HG02973 (cell line): ENCODE measurements at regions not wholly inside any gene's neighbourhood (a gene's known extent, or its start where the extent isn't known, plus 50 kb on each side); places are given as distances from the start of the nearest gene placed in this dataset.
A peak's percentile ranks its signal among the peaks of the same experiment; 100 is the strongest.
"Not testable (repeated sequence)": the region's sequence is repeated elsewhere in the genome, so short reads cannot be mapped to it uniquely, and the experiment has no call there.

Experiments
- ATAC-seq: cut with Tn5 transposase; IDR thresholded peaks from one replicate; pipeline ENCODE4 v1.9.1; 2021; ENCODE audit warnings: moderate library complexity; ENCODE audit not compliant: unreplicated experiment

GRCh38 chr14:42555365-42555764, 948.7 kb downstream of the LRFN5 start:
- no peak for ATAC-seq

DNA sequence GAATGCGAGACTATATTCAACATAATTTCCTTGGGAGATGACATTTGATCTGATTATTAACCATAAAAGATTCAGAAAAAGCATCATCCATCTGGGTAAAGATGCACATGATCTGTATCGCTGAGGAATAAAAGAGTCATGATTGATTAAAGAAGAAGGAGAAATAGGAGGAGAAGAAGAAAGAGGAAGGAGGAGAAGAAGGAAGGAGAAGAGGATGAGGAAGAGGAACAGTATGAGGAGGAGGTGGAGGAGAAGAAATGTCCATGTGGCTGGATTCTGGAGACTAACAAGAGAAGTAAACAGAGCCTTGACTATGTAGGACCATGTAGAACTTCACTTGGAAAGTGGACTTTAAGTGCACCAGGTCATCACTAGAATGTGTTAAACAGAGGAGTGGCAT, 947.4 kb downstream of the LRFN5 start:
- no peak for ATAC-seq

DNA sequence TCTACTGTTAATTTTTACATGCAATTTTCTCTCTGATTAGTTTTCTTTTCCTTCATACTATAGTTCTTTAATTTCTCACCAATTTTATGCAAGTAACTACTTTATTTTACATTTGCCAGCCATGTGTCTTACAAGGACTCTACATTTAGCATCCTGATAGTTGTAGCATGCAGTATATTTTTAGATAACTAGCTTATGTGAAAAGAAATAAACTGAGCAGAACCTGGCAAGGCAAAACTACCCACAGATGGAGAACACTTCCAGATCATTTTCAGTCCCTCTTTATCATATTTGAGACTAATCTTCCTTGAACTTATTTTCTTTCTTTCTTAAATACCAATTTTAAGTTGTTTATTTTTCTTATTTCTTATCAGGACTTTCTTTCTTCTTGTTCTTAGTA, 943.6 kb downstream of the LRFN5 start:
- ATAC-seq: no peak

DNA sequence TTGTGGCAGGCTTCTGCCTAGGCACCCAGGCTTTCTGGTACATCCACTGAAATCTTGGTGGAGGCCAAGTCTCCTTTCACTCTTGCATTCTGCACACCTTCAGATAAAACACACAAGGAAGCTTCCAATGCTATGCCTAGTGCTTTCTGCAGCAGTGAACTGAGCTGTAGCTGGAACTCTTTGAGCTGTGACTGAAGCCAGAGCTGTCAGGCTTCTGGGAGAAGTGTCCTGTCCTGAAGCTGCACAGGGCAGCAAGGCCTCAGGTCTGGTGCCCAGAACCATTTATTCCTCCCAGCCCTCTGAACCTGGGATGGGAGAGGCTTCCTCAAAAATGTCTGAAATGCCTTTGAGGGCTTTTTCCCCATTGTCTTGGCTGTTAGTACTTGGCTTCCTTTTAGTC, 941.7 kb downstream of the LRFN5 start:
- no peak for ATAC-seq

GRCh38 chr14:42545636-42546035, 939.0 kb downstream of the LRFN5 start:
- no peak for ATAC-seq

GRCh38 chr14:42541535-42542001, 934.9 kb downstream of the LRFN5 start:
- ATAC-seq: no peak

DNA sequence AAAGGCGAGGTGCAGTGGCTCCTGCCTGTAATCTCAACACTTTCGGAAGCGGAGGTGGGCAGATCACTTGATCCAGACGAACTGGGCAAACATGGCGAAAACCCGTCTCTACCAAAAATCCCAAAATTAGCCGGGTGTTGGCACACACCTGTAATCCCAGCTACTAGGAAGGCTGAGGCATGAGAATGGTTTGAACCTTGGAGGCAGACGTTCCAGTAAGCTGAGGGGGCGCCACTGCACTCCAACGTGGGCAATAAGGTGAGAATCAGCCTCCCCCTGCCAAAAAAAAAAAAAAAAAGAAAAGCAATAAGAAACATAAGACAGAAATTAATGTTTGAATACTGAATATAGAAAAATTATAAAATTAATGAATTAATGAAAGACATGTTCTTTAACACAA, 928.7 kb downstream of the LRFN5 start:
- no peak for ATAC-seq

DNA sequence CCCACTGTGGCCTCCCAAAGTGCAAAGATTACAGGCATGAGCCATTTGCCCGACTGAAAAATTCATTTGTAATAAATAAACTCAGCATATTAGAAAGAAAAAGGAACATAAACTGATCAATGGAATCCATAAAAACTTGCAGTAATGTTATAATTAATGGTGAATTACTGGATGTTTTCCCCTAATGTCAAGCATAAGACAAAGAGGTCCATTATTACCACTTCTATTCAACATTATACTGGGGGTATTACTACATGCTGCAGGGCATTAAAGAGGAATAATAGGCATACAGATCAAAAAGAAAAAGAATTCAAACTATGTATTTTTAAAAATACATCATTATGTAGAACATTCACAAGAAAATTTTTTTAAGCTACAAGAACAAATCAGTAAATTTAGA, 926.8 kb downstream of the LRFN5 start:
- no peak for ATAC-seq

DNA sequence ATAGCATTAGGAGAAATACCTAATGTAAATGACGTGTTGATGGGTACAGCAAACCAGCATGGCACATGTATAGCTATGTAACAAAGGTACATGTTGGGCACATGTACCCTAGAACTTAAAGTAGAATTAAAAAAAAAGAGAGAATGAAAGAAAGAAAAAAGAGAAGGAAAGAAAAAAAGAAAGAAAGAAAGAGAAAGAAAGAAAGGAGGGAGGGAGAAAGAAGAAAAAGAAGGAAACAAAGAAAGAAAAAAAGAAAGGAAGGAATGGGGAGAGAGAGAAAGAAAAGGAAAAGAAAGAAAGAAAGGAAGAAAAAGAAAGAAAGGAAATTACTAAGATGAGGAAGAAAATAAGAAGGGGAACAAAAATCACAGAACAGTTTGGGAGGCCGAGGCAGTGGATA, 925.5 kb downstream of the LRFN5 start:
- no peak for ATAC-seq

GRCh38 chr14:42527141-42527540, 920.5 kb downstream of the LRFN5 start:
- no peak for ATAC-seq

GRCh38 chr14:42523666-42524065, 917.0 kb downstream of the LRFN5 start:
- peak; percentile 93 for ATAC-seq

GRCh38 chr14:42517806-42518500, 911.3 kb downstream of the LRFN5 start:
- ATAC-seq: no peak

DNA sequence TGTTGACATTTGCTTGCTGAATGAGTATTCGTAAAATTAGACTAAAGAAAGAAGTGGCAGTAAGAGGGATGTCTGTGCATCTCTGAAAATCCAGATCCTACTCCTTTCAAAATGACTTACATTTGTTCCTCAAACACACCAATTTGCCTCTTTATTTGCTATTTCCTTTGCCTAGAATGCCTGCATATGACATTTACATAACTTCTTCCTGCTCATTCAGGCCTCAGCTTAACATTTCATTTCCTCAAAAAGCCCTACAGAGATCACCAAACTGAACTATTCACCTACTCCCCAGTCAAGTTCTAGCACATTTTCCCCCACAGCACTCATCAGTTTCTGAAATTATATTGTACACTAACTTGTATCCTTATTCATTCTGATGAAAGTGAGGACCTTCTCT, 907.2 kb downstream of the LRFN5 start:
- no peak for ATAC-seq

DNA sequence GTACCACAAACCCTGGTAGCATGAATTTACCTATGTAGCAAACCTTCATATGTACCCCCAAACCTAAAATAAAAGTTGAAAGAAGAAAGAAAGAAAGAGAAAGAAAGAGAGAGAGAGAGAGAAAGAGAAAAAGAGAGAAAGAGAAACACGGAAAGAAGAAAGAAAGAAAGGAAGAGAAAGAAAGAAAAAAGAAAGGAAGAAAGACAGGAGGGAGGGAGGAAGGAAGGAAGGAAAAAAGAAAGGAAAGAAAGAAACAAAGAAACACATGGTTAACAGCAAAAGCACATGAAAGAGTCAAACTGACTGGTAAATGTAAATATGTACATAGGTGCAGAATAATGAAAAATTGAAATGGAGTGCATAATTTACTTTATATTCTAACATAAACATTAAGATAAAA, 903.4 kb downstream of the LRFN5 start:
- ATAC-seq: no peak

GRCh38 chr14:42508209-42508946, 901.7 kb downstream of the LRFN5 start:
- ATAC-seq: no peak

DNA sequence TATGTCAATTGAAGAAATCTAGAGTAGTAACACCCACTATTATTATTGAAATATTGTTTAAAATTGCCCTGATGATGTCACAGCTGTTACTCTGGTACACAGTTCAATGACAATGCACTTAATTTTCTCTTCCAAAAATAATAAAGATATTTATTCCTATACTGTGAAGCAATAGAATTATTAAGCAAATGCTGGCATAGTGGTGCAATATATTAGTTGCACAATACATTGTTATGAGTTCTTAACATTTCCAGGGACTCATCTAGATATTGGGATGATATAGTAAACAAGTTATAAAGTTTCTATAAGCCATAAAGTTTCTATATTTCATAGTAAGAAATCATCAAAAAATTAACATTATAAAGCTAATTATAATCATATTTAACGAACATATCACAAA, 897.8 kb downstream of the LRFN5 start:
- no peak for ATAC-seq

DNA sequence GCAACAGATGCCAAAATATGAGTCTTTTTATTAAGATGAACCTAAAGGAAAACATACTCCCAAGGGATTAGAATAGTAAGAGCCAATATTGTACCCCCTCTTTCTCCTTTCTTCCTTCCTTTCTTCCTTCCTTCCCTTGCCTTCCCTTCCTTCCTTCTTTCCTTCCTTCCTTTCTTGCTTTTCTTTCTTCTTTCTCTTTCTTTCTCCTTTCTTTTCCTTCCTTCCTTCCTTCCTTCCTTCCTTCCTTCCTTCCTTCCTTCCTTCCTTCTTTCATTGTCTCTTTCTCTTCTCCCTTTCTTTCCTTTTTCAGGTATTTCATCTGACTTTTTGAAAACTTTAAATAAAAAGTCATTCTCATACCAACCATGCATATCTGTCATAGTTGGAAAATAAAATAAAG, 892.5 kb downstream of the LRFN5 start:
- ATAC-seq: no peak

DNA sequence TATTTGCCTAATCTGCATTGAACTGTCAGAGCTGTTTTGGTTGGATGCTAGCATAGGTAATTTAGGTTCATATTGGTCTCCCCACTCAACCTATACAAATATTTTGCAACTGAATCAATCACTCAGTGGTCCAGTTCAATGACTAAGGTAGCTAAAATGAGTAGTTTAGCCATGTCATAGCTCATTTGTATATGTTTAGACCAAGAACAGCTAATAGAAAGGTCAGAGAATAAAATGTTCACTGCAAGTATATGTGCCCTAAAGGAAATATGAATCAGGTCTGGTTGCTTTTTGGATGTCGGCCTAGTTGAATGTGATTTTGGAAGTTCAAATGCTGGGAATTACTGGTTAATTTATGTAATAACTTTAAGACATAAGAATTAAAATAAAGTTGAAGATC, 883.9 kb downstream of the LRFN5 start:
- no peak for ATAC-seq

GRCh38 chr14:42488965-42489364, 882.3 kb downstream of the LRFN5 start:
- no peak for ATAC-seq

GRCh38 chr14:42482345-42482971, 875.8 kb downstream of the LRFN5 start:
- not testable (repeated sequence) for ATAC-seq

GRCh38 chr14:42481714-42482113, 875.0 kb downstream of the LRFN5 start:
- ATAC-seq: not testable (repeated sequence)

DNA sequence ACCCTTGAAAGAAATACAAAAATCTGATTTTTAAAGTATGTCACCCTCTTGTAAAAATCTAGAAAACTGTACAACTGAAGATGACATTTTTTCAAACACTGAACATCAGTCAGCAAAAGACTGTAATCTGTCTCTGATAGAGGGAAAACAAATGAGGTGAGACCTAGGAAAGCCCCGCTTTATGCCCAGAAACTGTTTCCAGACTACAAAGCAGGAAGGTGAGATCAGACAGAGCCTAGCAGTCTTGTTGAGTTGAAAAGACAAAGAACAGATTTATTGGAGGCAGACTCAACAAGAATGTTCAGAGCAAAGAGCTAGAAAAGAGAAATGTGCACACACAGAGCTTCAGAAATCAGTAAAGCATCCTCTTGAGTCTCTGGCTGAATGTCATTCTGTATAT, 873.6 kb downstream of the LRFN5 start:
- no peak for ATAC-seq
